ENCODE measurements at regions not wholly inside any gene's neighbourhood (a gene's known extent, or its start where the extent isn't known, plus 50 kb on each side); places are given as distances from the start of the nearest gene placed in this dataset.

- intact Hi-C loops (cut with DNase I) = no loop called here
- Histone ChIP-seq H3K27ac (no peak overlapping the region), H3K27me3 (no peaks in the 10 kb centered on the region), H3K36me3 (no peaks in the 10 kb centered on the region), H3K4me1 (peaks cover 0 to 4% (median 2%) of the 10 kb centered on the region in 4 donors), H3K4me3 (no peak overlapping the region), H3K9me3 (no peaks in the 10 kb centered on the region)
- DNase-seq = no peak
- 55 to 63% methylated on average over 3 of the region's 3 CpGs for WGBS, 2 donors
- no peak for TF ChIP-seq CTCF (IDR thresholded peaks at IDR 0.05)
Measured at GRCh38 chr6:97445407-97445806, 162.4 kb upstream of the MMS22L start.

- Histone ChIP-seq H3K9me3 (no peaks in the 10 kb centered on the region), H3K4me1 (no peaks in the 10 kb centered on the region), H3K27me3 (no peaks in the 10 kb centered on the region), H3K36me3 (no peaks in the 10 kb centered on the region), H3K4me3 (no peak overlapping the region), H3K27ac (no peak overlapping the region)
- no peak for TF ChIP-seq CTCF (IDR thresholded peaks at IDR 0.05)
- TF ChIP-seq POLR2A (IDR thresholded peaks at IDR 0.05) = no peak
- no peak for TF ChIP-seq EP300 (IDR thresholded peaks at IDR 0.05)
- TF ChIP-seq POLR2AphosphoS5 (IDR thresholded peaks at IDR 0.05) = no peak
- intact Hi-C loops (cut with DNase I) = no loop called here
- DNase-seq = no peak
- WGBS, 2 donors = 52 to 71% methylated on average over 2 of the region's 2 CpGs
Measured at GRCh38 chr6:97449444-97449966, 166.5 kb upstream of the MMS22L start.

- TF ChIP-seq EP300 (IDR thresholded peaks at IDR 0.05) (no peak), CTCF (IDR thresholded peaks at IDR 0.05) (no peak), POLR2A (IDR thresholded peaks at IDR 0.05) (no peak), POLR2AphosphoS5 (IDR thresholded peaks at IDR 0.05) (no peak)
- H3K4me1 ChIP-seq = no peaks in the 10 kb centered on the region
- 84 to 88% methylated on average over 3 of the region's 3 CpGs for WGBS, 2 donors
- no peaks in the 10 kb centered on the region for H3K36me3 ChIP-seq
- H3K27ac ChIP-seq = no peak overlapping the region
- intact Hi-C loops (cut with DNase I) = no loop called here
- no peaks in the 10 kb centered on the region for H3K27me3 ChIP-seq
- DNase-seq = no peak
- H3K9me3 ChIP-seq = no peaks in the 10 kb centered on the region
- no peak overlapping the region for H3K4me3 ChIP-seq
Measured at GRCh38 chr6:97450087-97450486, 167.1 kb upstream of the MMS22L start.

GRCh38 chr6:97456070-97456469 lies 173.1 kb upstream of the MMS22L start:
- H3K27me3 ChIP-seq = no peaks in the 10 kb centered on the region
- WGBS, 2 donors = 56 to 73% methylated on average over 3 of the region's 3 CpGs
- H3K4me1 ChIP-seq = no peaks in the 10 kb centered on the region
- H3K36me3 ChIP-seq = no peaks in the 10 kb centered on the region
- H3K27ac ChIP-seq = no peak overlapping the region
- DNase-seq = no peak
- no peaks in the 10 kb centered on the region for H3K9me3 ChIP-seq
- TF ChIP-seq EP300 (IDR thresholded peaks at IDR 0.05) (no peak), POLR2AphosphoS5 (IDR thresholded peaks at IDR 0.05) (no peak), POLR2A (IDR thresholded peaks at IDR 0.05) (no peak), CTCF (IDR thresholded peaks at IDR 0.05) (no peak)
- H3K4me3 ChIP-seq = no peak overlapping the region
- intact Hi-C loops (cut with DNase I) = no loop called here

- intact Hi-C loops (cut with DNase I) = no loop called here
- no peaks in the 10 kb centered on the region for H3K9me3 ChIP-seq
- 83 to 84% methylated on average over 3 of the region's 3 CpGs for WGBS, 2 donors
- H3K4me3 ChIP-seq = no peak overlapping the region
- no peaks in the 10 kb centered on the region for H3K36me3 ChIP-seq
- no peak for TF ChIP-seq EP300 (IDR thresholded peaks at IDR 0.05)
- no peak for TF ChIP-seq POLR2AphosphoS5 (IDR thresholded peaks at IDR 0.05)
- TF ChIP-seq POLR2A (IDR thresholded peaks at IDR 0.05) = no peak
- no peak for TF ChIP-seq CTCF (IDR thresholded peaks at IDR 0.05)
- no peak overlapping the region for H3K27ac ChIP-seq
- no peak for DNase-seq
- no peaks in the 10 kb centered on the region for H3K4me1 ChIP-seq
- no peaks in the 10 kb centered on the region for H3K27me3 ChIP-seq
Measured at GRCh38 chr6:97459535-97459934, 176.5 kb upstream of the MMS22L start.

Data from sigmoid colon (tissue), 6 donors.